ENCODE measurements at regions not wholly inside any gene's neighbourhood (a gene's known extent, or its start where the extent isn't known, plus 50 kb on each side); places are given as distances from the start of the nearest gene placed in this dataset.

- TF ChIP-seq, protein P1, sequence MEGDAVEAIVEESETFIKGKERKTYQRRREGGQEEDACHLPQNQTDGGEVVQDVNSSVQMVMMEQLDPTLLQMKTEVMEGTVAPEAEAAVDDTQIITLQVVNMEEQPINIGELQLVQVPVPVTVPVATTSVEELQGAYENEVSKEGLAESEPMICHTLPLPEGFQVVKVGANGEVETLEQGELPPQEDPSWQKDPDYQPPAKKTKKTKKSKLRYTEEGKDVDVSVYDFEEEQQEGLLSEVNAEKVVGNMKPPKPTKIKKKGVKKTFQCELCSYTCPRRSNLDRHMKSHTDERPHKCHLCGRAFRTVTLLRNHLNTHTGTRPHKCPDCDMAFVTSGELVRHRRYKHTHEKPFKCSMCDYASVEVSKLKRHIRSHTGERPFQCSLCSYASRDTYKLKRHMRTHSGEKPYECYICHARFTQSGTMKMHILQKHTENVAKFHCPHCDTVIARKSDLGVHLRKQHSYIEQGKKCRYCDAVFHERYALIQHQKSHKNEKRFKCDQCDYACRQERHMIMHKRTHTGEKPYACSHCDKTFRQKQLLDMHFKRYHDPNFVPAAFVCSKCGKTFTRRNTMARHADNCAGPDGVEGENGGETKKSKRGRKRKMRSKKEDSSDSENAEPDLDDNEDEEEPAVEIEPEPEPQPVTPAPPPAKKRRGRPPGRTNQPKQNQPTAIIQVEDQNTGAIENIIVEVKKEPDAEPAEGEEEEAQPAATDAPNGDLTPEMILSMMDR (IDR thresholded peaks at IDR 0.05), result no peak
- TF ChIP-seq POLR2A (IDR thresholded peaks at IDR 0.05), result no peak
Observed at GRCh38 chr10:128643658-128644057, 517.4 kb upstream of the MKI67 start.

All from uterus (tissue), 2 donors.